Suprapubic skin (tissue), 4 donors: ENCODE measurements at regions not wholly inside any gene's neighbourhood (a gene's known extent, or its start where the extent isn't known, plus 50 kb on each side); places are given as distances from the start of the nearest gene placed in this dataset.

Source experiments
- DNase-seq, 2 donors: peaks; one replicate each; pipeline ENCODE4 v3.0.0-alpha.2; 2019; ENCODE audit warnings: low spot score in 2 of 2
- H3K27ac ChIP-seq: fragments of 200-600 bp; sonication (generic); one replicate; pipeline ENCODE4 v1.5.1; 2019
- H3K27me3 ChIP-seq: fragments of 200-600 bp; sonication (generic); one replicate; pipeline ENCODE4 v1.5.1; 2019
- H3K36me3 ChIP-seq: fragments of 200-600 bp; sonication (generic); one replicate; pipeline ENCODE4 v1.5.1; 2019
- H3K4me1 ChIP-seq: fragments of 200-600 bp; sonication (generic); one replicate; pipeline ENCODE4 v1.5.1; 2019
- H3K4me3 ChIP-seq: fragments of 200-600 bp; sonication (generic); one replicate; pipeline ENCODE4 v1.5.1; 2019; ENCODE audit warnings: mild to moderate bottlenecking
- H3K9me3 ChIP-seq: fragments of 200-600 bp; sonication (generic); one replicate; pipeline ENCODE4 v1.5.1; 2019
- CTCF ChIP-seq, 2 donors: fragments of 200-600 bp in 1 of 2; fragments of 450-650 bp in 1 of 2; sonication (generic) in 1 of 2; IDR thresholded peaks; one replicate each; pipeline ENCODE4 v1.5.1; 2016 to 2019; ENCODE audit warnings: antibody characterized with exemption in 2 of 2, mild to moderate bottlenecking in 1 of 2, moderate library complexity in 1 of 2
- EP300 ChIP-seq: sonication (generic); formaldehyde crosslinking; IDR thresholded peaks from one replicate; pipeline ENCODE4 v1.6.1; 2017; ENCODE audit warnings: antibody characterized with exemption
- POLR2A ChIP-seq, 2 donors: fragments of 450-650 bp; IDR thresholded peaks; one replicate each; pipeline ENCODE4 v1.6.1; 2017; ENCODE audit warnings: antibody characterized with exemption in 2 of 2, mild to moderate bottlenecking in 2 of 2, moderate library complexity in 2 of 2
- POLR2AphosphoS5 ChIP-seq, 3 donors: sonication (generic); formaldehyde crosslinking; IDR thresholded peaks; one replicate each; pipeline ENCODE4 v1.6.1; 2017; ENCODE audit warnings: antibody characterized with exemption in 3 of 3
- WGBS: methylation state at CpG from one replicate; pipeline ENCODE4 v1.1.5; 2018; 5-methylcytosine and 5-hydroxymethylcytosine counted together

- WGBS, result 62% methylated on average over 3 of the region's 3 CpGs
- H3K27me3 ChIP-seq, result no peaks in the 10 kb centered on the region
- H3K4me1 ChIP-seq, result no peaks in the 10 kb centered on the region
- no peak overlapping the region for H3K4me3 ChIP-seq
- no peaks in the 10 kb centered on the region for H3K9me3 ChIP-seq
- no peak for DNase-seq
- TF ChIP-seq POLR2A (IDR thresholded peaks at IDR 0.05) (no peak), EP300 (no peak), CTCF (IDR thresholded peaks at IDR 0.05) (no peak), POLR2AphosphoS5 (IDR thresholded peaks at IDR 0.05) (no peak)
- H3K36me3 ChIP-seq, result no peaks in the 10 kb centered on the region
- no peak overlapping the region for H3K27ac ChIP-seq
Measured at GRCh38 chr14:71638523-71639196, 293.6 kb upstream of the RGS6 start.

- no peak for DNase-seq
- H3K27ac ChIP-seq, result no peak overlapping the region
- no peak overlapping the region for H3K4me3 ChIP-seq
- 97% methylated on average over 1 of the region's 1 CpG for WGBS
- TF ChIP-seq CTCF (IDR thresholded peaks at IDR 0.05) (no peak), EP300 (no peak), POLR2A (IDR thresholded peaks at IDR 0.05) (no peak), POLR2AphosphoS5 (IDR thresholded peaks at IDR 0.05) (no peak)
- H3K36me3 ChIP-seq, result no peaks in the 10 kb centered on the region
- H3K27me3 ChIP-seq, result no peaks in the 10 kb centered on the region
- H3K4me1 ChIP-seq, result peaks cover 8% of the 10 kb centered on the region
- H3K9me3 ChIP-seq, result no peaks in the 10 kb centered on the region
Measured at GRCh38 chr14:71642715-71643114, 289.5 kb upstream of the RGS6 start.

- Histone ChIP-seq H3K4me3 (no peak overlapping the region), H3K27me3 (no peaks in the 10 kb centered on the region), H3K36me3 (peaks cover 3% of the 10 kb centered on the region), H3K4me1 (peaks cover 8% of the 10 kb centered on the region), H3K27ac (no peak overlapping the region), H3K9me3 (no peaks in the 10 kb centered on the region)
- TF ChIP-seq CTCF (IDR thresholded peaks at IDR 0.05) (no peak), POLR2AphosphoS5 (IDR thresholded peaks at IDR 0.05) (no peak), EP300 (no peak), POLR2A (IDR thresholded peaks at IDR 0.05) (no peak)
- WGBS, result 91% methylated on average over 4 of the region's 4 CpGs
- no peak for DNase-seq
Measured at GRCh38 chr14:71645656-71646055, 286.6 kb upstream of the RGS6 start.

GRCh38 chr14:71646518-71646917, 285.7 kb upstream of the RGS6 start:
- H3K36me3 ChIP-seq, result peaks cover 6% of the 10 kb centered on the region
- no peak overlapping the region for H3K4me3 ChIP-seq
- no peak for DNase-seq
- H3K4me1 ChIP-seq, result peaks cover 16% of the 10 kb centered on the region
- no peaks in the 10 kb centered on the region for H3K27me3 ChIP-seq
- TF ChIP-seq CTCF (IDR thresholded peaks at IDR 0.05) (no peak), POLR2A (IDR thresholded peaks at IDR 0.05) (no peak), POLR2AphosphoS5 (IDR thresholded peaks at IDR 0.05) (no peak), EP300 (no peak)
- no peaks in the 10 kb centered on the region for H3K9me3 ChIP-seq
- 47% methylated on average over 1 of the region's 1 CpG for WGBS
- no peak overlapping the region for H3K27ac ChIP-seq

- Histone ChIP-seq H3K9me3 (no peaks in the 10 kb centered on the region), H3K36me3 (peaks cover 13% of the 10 kb centered on the region), H3K4me1 (peaks cover 18% of the 10 kb centered on the region), H3K27me3 (no peaks in the 10 kb centered on the region), H3K27ac (peak overlapping the region; percentile 9), H3K4me3 (no peak overlapping the region)
- TF ChIP-seq POLR2AphosphoS5 (IDR thresholded peaks at IDR 0.05), result no peak
- WGBS, result 54% methylated on average over 4 of the region's 4 CpGs
- no peak for DNase-seq
Measured at GRCh38 chr14:71647086-71647784, 285.0 kb upstream of the RGS6 start.
